MM.1S (cell line): ENCODE measurements at regions not wholly inside any gene's neighbourhood (a gene's known extent, or its start where the extent isn't known, plus 50 kb on each side); places are given as distances from the start of the nearest gene placed in this dataset.

Experiments used
- DNase-seq: peaks from one replicate; pipeline ENCODE4 v3.0.0-alpha.2; 2015
- H2AFZ ChIP-seq: fragments of 300-600 bp; sonication (generic); 2 replicates; pipeline ENCODE4 v1.6.0; 2016; ENCODE audit warnings: antibody characterized with exemption, low read length
- H3F3A ChIP-seq: fragments of 300-600 bp; sonication (generic); 2 replicates; pipeline ENCODE4 v1.6.1; 2016; ENCODE audit warnings: mild to moderate bottlenecking, antibody characterized with exemption, low read length, moderate library complexity, mixed read lengths; ENCODE audit not compliant: insufficient read depth
- H3K27ac ChIP-seq: fragments of 300-600 bp; sonication (generic); 2 replicates; pipeline ENCODE4 v1.5.1; 2016; ENCODE audit warnings: mild to moderate bottlenecking, low read length
- H3K27me3 ChIP-seq: fragments of 300-600 bp; sonication (generic); replicated peaks from 2 replicates; pipeline ENCODE4 v1.6.0; 2016; ENCODE audit warnings: low read length; ENCODE audit not compliant: insufficient read depth
- H3K36me3 ChIP-seq: fragments of 300-600 bp; sonication (generic); replicated peaks from 2 replicates; pipeline ENCODE4 v1.6.1; 2016; ENCODE audit warnings: mild to moderate bottlenecking, low read length, mixed read lengths; ENCODE audit not compliant: insufficient read depth
- H3K4me1 ChIP-seq: fragments of 300-600 bp; sonication (generic); 2 replicates; pipeline ENCODE4 v1.6.1; 2016; ENCODE audit warnings: low read length, mixed read lengths
- H3K4me2 ChIP-seq: fragments of 300-600 bp; sonication (generic); 2 replicates; pipeline ENCODE4 v1.6.0; 2016; ENCODE audit warnings: low read depth, low read length
- H3K4me3 ChIP-seq: fragments of 300-600 bp; sonication (generic); 2 replicates; pipeline ENCODE4 v1.5.1; 2016; ENCODE audit warnings: low read length, mixed read lengths
- H3K79me2 ChIP-seq: fragments of 300-600 bp; sonication (generic); 2 replicates; pipeline ENCODE4 v1.6.1; 2016; ENCODE audit warnings: mixed run types, low read length, mixed read lengths
- H3K9ac ChIP-seq: fragments of 300-600 bp; sonication (generic); 2 replicates; pipeline ENCODE4 v1.6.1; 2016; ENCODE audit warnings: low read length, mixed read lengths
- H3K9me2 ChIP-seq: fragments of 300-600 bp; sonication (generic); replicated peaks from 2 replicates; pipeline ENCODE4 v1.6.1; 2016; ENCODE audit warnings: mild to moderate bottlenecking, low read length, mixed read lengths; ENCODE audit not compliant: insufficient read depth
- H3K9me3 ChIP-seq: fragments of 300-600 bp; sonication (generic); replicated peaks from 2 replicates; pipeline ENCODE4 v1.6.1; 2016; ENCODE audit warnings: mild to moderate bottlenecking, low read length, mixed read lengths; ENCODE audit not compliant: insufficient read depth
- H4K20me1 ChIP-seq: fragments of 300-600 bp; sonication (generic); 2 replicates; pipeline ENCODE4 v1.6.1; 2016; ENCODE audit warnings: mild to moderate bottlenecking, low read length, moderate library complexity, mixed read lengths; ENCODE audit not compliant: insufficient read depth
- EZH2 ChIP-seq: fragments of 300-600 bp; sonication (generic); optimal IDR thresholded peaks from 2 replicates; pipeline ENCODE3; 2017; ENCODE audit warnings: low read depth, mild to moderate bottlenecking, antibody characterized with exemption, low read length, mixed read lengths
- EZH2phosphoT487 ChIP-seq: fragments of 300-600 bp; sonication (generic); IDR thresholded peaks from 2 replicates; pipeline ENCODE4 v1.6.1; 2018; ENCODE audit warnings: antibody characterized with exemption, low read length
- TF ChIP-seq, protein P1 (sequence below): fragments of 300-600 bp; sonication (generic); IDR thresholded peaks from 2 replicates; pipeline ENCODE4 v1.5.1; 2016; ENCODE audit warnings: antibody characterized with exemption, low read length, mixed read lengths

DNA sequence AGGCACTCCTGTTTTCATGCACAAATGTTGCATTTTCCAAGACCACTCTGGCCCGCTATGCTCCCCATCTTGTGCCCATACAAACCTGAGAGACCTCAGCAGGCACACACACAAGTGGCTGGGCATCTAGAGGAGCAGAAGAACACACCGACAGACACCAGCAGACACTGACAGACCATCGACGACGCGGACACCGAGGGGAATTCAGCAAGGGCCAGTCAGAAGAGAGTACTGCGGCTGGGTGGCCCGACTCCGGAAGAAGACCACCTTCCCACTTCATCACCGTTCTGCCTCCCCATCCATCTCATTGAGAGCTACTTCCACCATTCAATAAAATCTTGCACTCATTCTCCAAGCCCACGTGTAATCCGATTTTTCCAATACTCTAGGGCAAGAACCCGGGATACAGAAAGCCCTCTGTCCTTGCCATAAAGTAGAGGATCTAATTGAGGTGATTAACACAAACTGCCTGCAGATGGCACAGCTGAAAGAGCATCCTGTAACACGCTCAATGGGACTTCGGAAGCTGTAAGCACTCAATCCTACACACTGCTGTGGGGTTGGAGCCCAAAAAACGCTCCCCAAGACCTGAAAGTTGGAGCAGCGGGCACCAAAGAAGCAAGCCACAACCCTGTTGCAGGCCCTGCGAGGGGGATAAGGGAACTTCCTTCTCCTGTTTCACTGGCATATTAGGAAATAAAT is 780.9 kb downstream of the ARAP2 start:
- H3K36me3 ChIP-seq: no peaks in the 10 kb centered on the region
- H4K20me1 ChIP-seq: no peaks in the 10 kb centered on the region
- H3K9me2 ChIP-seq: no peaks in the 10 kb centered on the region
- no peak for DNase-seq
- no peaks in the 10 kb centered on the region for H3K4me1 ChIP-seq
- no peak overlapping the region for H3K4me3 ChIP-seq
- H2AFZ ChIP-seq: no peak overlapping the region
- no peaks in the 10 kb centered on the region for H3K79me2 ChIP-seq
- H3K27ac ChIP-seq: no peak overlapping the region
- H3K4me2 ChIP-seq: no peak overlapping the region
- no peaks in the 10 kb centered on the region for H3K27me3 ChIP-seq
- TF ChIP-seq EZH2phosphoT487: no peak
- TF ChIP-seq EZH2: no peak
- TF ChIP-seq, protein P1, sequence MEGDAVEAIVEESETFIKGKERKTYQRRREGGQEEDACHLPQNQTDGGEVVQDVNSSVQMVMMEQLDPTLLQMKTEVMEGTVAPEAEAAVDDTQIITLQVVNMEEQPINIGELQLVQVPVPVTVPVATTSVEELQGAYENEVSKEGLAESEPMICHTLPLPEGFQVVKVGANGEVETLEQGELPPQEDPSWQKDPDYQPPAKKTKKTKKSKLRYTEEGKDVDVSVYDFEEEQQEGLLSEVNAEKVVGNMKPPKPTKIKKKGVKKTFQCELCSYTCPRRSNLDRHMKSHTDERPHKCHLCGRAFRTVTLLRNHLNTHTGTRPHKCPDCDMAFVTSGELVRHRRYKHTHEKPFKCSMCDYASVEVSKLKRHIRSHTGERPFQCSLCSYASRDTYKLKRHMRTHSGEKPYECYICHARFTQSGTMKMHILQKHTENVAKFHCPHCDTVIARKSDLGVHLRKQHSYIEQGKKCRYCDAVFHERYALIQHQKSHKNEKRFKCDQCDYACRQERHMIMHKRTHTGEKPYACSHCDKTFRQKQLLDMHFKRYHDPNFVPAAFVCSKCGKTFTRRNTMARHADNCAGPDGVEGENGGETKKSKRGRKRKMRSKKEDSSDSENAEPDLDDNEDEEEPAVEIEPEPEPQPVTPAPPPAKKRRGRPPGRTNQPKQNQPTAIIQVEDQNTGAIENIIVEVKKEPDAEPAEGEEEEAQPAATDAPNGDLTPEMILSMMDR: no peak
- H3F3A ChIP-seq: no peaks in the 10 kb centered on the region
- H3K9ac ChIP-seq: no peak overlapping the region
- H3K9me3 ChIP-seq: no peaks in the 10 kb centered on the region

- no peaks in the 10 kb centered on the region for H3K27me3 ChIP-seq
- H3K4me2 ChIP-seq: no peak overlapping the region
- no peaks in the 10 kb centered on the region for H3K4me1 ChIP-seq
- H3K4me3 ChIP-seq: no peak overlapping the region
- no peaks in the 10 kb centered on the region for H3K36me3 ChIP-seq
- no peaks in the 10 kb centered on the region for H4K20me1 ChIP-seq
- H3K27ac ChIP-seq: no peak overlapping the region
- no peak overlapping the region for H3K9ac ChIP-seq
- H2AFZ ChIP-seq: no peak overlapping the region
- H3F3A ChIP-seq: no peaks in the 10 kb centered on the region
- no peaks in the 10 kb centered on the region for H3K79me2 ChIP-seq
- no peak for TF ChIP-seq EZH2
- TF ChIP-seq EZH2phosphoT487: no peak
- TF ChIP-seq, protein P1: no peak
- DNase-seq: no peak
- no peaks in the 10 kb centered on the region for H3K9me3 ChIP-seq
- H3K9me2 ChIP-seq: no peaks in the 10 kb centered on the region
These were observed 779.3 kb downstream of the ARAP2 start for GRCh38 chr4:35464964-35465528.

DNA sequence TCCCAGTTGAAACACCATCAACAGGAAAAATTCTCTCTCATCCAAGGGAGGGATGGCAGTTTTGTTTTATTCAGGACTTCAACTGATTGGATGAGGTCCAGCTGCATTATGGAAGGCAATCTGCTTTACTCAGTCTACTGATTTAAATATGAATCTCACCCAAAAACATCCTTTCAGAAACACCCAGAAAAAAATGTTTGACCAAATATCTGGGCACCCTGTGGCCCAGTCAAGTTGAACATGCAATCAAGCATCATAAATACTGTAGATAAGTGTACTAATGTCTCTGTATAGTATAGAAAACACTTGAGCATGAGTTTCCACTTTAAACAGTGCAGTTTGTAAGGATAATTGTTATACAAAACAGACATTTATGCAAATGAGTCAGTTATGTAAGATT is 753.2 kb downstream of the ARAP2 start:
- no peaks in the 10 kb centered on the region for H3K27me3 ChIP-seq
- DNase-seq: no peak
- no peaks in the 10 kb centered on the region for H3F3A ChIP-seq
- no peaks in the 10 kb centered on the region for H3K36me3 ChIP-seq
- H3K4me1 ChIP-seq: no peaks in the 10 kb centered on the region
- H3K9ac ChIP-seq: no peak overlapping the region
- no peak overlapping the region for H2AFZ ChIP-seq
- H3K9me2 ChIP-seq: no peaks in the 10 kb centered on the region
- no peaks in the 10 kb centered on the region for H3K79me2 ChIP-seq
- TF ChIP-seq EZH2phosphoT487 (no peak), EZH2 (no peak)
- TF ChIP-seq, protein P1: no peak
- H3K4me2 ChIP-seq: no peak overlapping the region
- no peaks in the 10 kb centered on the region for H3K9me3 ChIP-seq
- H3K4me3 ChIP-seq: no peak overlapping the region
- no peaks in the 10 kb centered on the region for H4K20me1 ChIP-seq
- H3K27ac ChIP-seq: no peak overlapping the region
